ENCODE measurements at regions not wholly inside any gene's neighbourhood (a gene's known extent, or its start where the extent isn't known, plus 50 kb on each side); places are given as distances from the start of the nearest gene placed in this dataset.

- no peak for TF ChIP-seq CTCF (conservative IDR thresholded peaks at IDR 0.05 in 1 of 2, IDR thresholded peaks at IDR 0.05 in 1 of 2; ENCODE audit: low read depth in 1 of 2, low read length in 2 of 2)
- TF ChIP-seq EZH2 (IDR thresholded peaks at IDR 0.05; ENCODE audit: low read length, missing control alignments) = no peak
Measured at GRCh38 chr5:8288334-8288733, 419.4 kb downstream of the MTRR start.

All from fibroblast of lung (primary cell).